Stomach smooth muscle (tissue), 2 donors: ENCODE measurements at regions not wholly inside any gene's neighbourhood (a gene's known extent, or its start where the extent isn't known, plus 50 kb on each side); places are given as distances from the start of the nearest gene placed in this dataset.
"Not testable (repeated sequence)": the region's sequence is repeated elsewhere in the genome, so short reads cannot be mapped to it uniquely, and the experiment has no call there.

Experiments
- H3K27ac ChIP-seq: one replicate; pipeline ENCODE4 v1.7.0; 2013; ENCODE audit warnings: mild to moderate bottlenecking, low read length, inconsistent platforms
- H3K27me3 ChIP-seq, 2 donors: one replicate each; pipeline ENCODE4 v1.7.0; 2013; ENCODE audit warnings: low read length in 2 of 2; ENCODE audit not compliant: insufficient read depth in 2 of 2, control insufficient read depth in 1 of 2
- H3K36me3 ChIP-seq, 2 donors: one replicate each; pipeline ENCODE4 v1.7.0; 2013; ENCODE audit warnings: low read length in 2 of 2; ENCODE audit not compliant: control insufficient read depth in 2 of 2, insufficient read depth in 2 of 2
- H3K4me1 ChIP-seq: one replicate; pipeline ENCODE4 v1.7.0; 2013; ENCODE audit warnings: low read length; ENCODE audit not compliant: control insufficient read depth, insufficient read depth
- H3K4me3 ChIP-seq, 2 donors: one replicate each; pipeline ENCODE4 v1.7.0; 2013; ENCODE audit warnings: low read length in 2 of 2
- H3K9ac ChIP-seq, 2 donors: one replicate each; pipeline ENCODE4 v1.7.0; 2013; ENCODE audit warnings: low read length in 2 of 2, mild to moderate bottlenecking in 1 of 2
- H3K9me3 ChIP-seq, 2 donors: one replicate each; pipeline ENCODE4 v1.7.0; 2013; ENCODE audit warnings: low read length in 2 of 2; ENCODE audit not compliant: control insufficient read depth in 2 of 2
- donor health status: healthy.
- donor health status: Pancreatic carcinoma.

DNA sequence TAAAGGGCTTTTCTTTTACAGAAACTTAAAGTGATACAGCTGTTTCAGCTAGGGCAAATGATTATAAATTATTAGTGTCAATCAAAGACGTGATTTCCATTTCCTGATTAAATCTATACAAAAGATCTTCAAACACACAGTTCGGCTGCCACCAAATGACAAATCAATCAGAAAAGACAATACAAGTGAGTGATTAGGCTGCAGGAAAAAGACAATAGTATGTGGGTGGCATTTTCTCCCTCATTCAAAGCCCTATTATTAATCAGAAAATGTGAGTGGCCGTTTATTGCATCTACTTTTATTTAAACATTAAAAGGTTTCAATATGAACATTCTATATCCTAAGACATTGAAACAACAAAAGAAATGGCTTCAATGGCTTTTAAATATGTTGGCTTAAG is 895.6 kb upstream of the ROBO1 start:
- Histone ChIP-seq H3K4me3 (no peak overlapping the region), H3K27ac (no peak overlapping the region), H3K4me1 (no peaks in the 10 kb centered on the region), H3K27me3 (no peaks in the 10 kb centered on the region), H3K9ac (no peak overlapping the region), H3K36me3 (no peaks in the 10 kb centered on the region), H3K9me3 (no peaks in the 10 kb centered on the region)

DNA sequence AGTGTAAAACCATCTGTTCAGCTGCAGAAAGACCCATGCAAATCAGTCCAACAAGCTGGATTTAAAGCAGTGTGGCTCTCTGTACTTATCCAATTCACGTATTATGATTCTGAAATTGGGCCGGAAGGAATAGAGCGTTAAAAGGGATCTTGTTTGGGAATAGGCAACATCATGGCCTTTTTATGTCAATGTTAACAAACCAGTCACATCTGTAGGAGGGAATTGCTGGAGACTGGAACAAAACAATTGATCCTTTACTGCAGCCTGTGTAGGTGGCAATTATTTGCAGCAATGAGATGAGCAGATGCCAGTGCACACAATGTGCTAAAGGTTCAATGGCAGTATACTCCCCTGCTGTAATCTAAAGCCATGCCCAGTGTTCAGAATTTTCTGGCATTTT is 887.4 kb upstream of the ROBO1 start:
- H3K36me3 ChIP-seq: no peaks in the 10 kb centered on the region
- no peak overlapping the region for H3K4me3 ChIP-seq
- no peaks in the 10 kb centered on the region for H3K27me3 ChIP-seq
- no peaks in the 10 kb centered on the region for H3K4me1 ChIP-seq
- H3K9me3 ChIP-seq: no peaks in the 10 kb centered on the region
- no peak overlapping the region for H3K27ac ChIP-seq
- H3K9ac ChIP-seq: no peak overlapping the region

- H3K36me3 ChIP-seq: no peaks in the 10 kb centered on the region
- H3K27me3 ChIP-seq: no peaks in the 10 kb centered on the region
- no peaks in the 10 kb centered on the region for H3K9me3 ChIP-seq
- no peaks in the 10 kb centered on the region for H3K4me1 ChIP-seq
- H3K9ac ChIP-seq: no peak overlapping the region
- H3K27ac ChIP-seq: no peak overlapping the region
- H3K4me3 ChIP-seq: no peak overlapping the region
Measured at GRCh38 chr3:80649170-80649569, 881.4 kb upstream of the ROBO1 start.

GRCh38 chr3:80643421-80643820 is 875.6 kb upstream of the ROBO1 start:
- Histone ChIP-seq H3K4me1 (no peaks in the 10 kb centered on the region), H3K9ac (no peak overlapping the region), H3K4me3 (no peak overlapping the region), H3K27ac (no peak overlapping the region), H3K27me3 (no peaks in the 10 kb centered on the region), H3K36me3 (no peaks in the 10 kb centered on the region), H3K9me3 (no peaks in the 10 kb centered on the region)

GRCh38 chr3:80618295-80619256 is 850.8 kb upstream of the ROBO1 start:
- H3K9me3 ChIP-seq: no peaks in the 10 kb centered on the region
- H3K27ac ChIP-seq: no peak overlapping the region
- no peaks in the 10 kb centered on the region for H3K36me3 ChIP-seq
- H3K4me1 ChIP-seq: no peaks in the 10 kb centered on the region
- H3K27me3 ChIP-seq: no peaks in the 10 kb centered on the region
- H3K9ac ChIP-seq: no peak overlapping the region
- no peak overlapping the region for H3K4me3 ChIP-seq

DNA sequence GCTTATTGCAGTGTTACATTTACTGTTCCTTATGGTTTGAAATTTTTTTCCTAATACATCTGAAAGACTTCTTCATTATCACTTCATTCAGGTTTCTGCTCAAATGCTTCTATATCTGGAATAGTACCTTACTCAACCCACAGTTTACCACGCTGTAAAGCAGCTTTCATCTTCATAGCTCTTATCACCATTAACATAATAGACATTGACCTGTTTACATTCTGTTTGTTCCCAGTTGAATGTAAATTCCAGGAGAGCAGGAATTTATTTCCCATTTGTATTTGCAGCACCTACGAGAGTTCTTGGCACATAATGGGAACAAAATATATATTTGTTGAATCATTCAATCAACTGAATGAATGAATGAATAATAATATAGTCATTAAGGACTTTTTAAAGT is 844.6 kb upstream of the ROBO1 start:
- H3K4me3 ChIP-seq: no peak overlapping the region
- no peak overlapping the region for H3K9ac ChIP-seq
- H3K27ac ChIP-seq: no peak overlapping the region
- no peaks in the 10 kb centered on the region for H3K27me3 ChIP-seq
- no peaks in the 10 kb centered on the region for H3K9me3 ChIP-seq
- H3K4me1 ChIP-seq: no peaks in the 10 kb centered on the region
- H3K36me3 ChIP-seq: no peaks in the 10 kb centered on the region

DNA sequence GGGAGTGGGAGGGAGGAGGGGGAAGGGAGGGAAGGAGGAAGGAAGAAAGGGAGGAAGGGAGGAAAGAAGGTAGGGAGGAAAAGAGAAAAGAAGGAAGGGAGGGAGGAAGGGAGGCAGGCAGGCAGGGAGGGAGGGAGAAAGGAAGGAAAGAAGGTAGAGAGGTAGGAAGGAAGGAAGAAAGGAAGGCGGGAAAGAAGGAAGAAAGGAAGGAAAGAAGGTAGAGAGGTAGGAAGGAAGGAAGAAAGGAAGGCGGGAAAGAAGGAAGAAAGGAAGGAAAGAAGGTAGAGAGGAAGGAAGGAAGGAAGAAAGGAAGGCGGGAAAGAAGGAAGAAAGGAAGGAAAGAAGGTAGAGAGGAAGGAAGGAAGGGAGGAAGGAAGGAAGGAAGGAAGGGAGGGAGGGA is 840.3 kb upstream of the ROBO1 start:
- H3K36me3 ChIP-seq, H3K9ac ChIP-seq, H3K27ac ChIP-seq, H3K4me3 ChIP-seq, H3K9me3 ChIP-seq, H3K27me3 ChIP-seq, H3K4me1 ChIP-seq: not testable (repeated sequence)

DNA sequence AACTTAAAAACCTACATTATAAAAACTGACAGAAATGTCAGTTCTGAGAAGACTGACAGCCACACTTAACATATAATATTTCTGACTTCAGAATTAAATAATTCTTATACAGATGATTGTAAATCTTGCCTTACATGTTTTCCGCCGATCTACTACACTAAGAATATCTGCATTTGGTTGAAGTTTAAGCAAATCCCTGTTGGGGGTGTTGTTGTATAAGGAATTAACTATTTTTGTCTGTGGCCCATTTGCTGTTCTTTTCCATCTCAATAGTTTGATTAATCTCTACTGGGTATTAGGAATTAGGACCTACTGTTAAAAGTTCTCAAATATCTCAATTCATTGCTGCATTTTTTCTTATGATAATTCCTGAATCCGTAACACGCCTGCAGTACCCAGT is 838.3 kb upstream of the ROBO1 start:
- H3K27me3 ChIP-seq: no peaks in the 10 kb centered on the region
- H3K9me3 ChIP-seq: no peaks in the 10 kb centered on the region
- no peak overlapping the region for H3K9ac ChIP-seq
- H3K36me3 ChIP-seq: no peaks in the 10 kb centered on the region
- no peak overlapping the region for H3K27ac ChIP-seq
- H3K4me1 ChIP-seq: no peaks in the 10 kb centered on the region
- no peak overlapping the region for H3K4me3 ChIP-seq

DNA sequence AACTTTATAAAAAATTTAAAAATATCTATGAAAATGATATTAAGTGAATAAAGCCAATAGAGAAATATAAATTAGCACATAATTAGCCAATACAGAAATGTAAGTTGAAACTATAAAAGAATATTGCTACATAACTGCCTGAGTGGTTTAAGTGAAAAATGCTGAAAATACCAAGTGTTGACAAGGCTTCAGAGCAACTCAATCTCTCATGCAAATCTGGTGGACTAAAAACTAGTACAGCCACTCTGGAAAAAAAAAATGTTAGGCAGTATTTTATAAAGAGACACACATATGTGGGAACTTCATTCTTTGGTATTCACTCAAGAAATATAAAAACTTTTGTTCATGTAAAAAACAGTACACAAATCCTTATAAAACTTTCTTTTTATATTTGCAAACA is 833.7 kb upstream of the ROBO1 start:
- H3K4me3 ChIP-seq: no peak overlapping the region
- H3K27ac ChIP-seq: no peak overlapping the region
- no peaks in the 10 kb centered on the region for H3K36me3 ChIP-seq
- H3K27me3 ChIP-seq: no peaks in the 10 kb centered on the region
- no peaks in the 10 kb centered on the region for H3K4me1 ChIP-seq
- no peak overlapping the region for H3K9ac ChIP-seq
- no peaks in the 10 kb centered on the region for H3K9me3 ChIP-seq

DNA sequence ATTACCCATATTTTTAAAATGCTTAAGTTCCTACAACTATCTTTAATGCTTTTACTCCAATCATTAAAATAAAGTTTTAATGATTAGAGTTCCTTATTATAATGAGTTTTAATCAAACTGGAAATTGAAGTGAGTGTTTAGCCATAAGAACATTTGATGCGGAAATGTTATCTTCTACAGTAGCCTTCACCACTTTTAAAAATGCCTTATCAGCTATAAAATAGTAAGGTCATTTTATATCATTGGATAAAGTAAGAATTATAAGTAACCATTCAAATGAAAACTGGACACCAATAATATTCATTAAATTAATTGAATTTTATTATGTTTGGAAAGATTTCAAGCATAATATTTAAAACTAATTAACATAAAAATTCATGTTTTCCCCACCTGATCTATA is 825.0 kb upstream of the ROBO1 start:
- H3K9me3 ChIP-seq: peaks cover 0 to 3% of the 10 kb centered on the region in 2 donors
- H3K9ac ChIP-seq: no peak overlapping the region
- no peaks in the 10 kb centered on the region for H3K27me3 ChIP-seq
- no peak overlapping the region for H3K27ac ChIP-seq
- H3K4me3 ChIP-seq: no peak overlapping the region
- no peaks in the 10 kb centered on the region for H3K36me3 ChIP-seq
- H3K4me1 ChIP-seq: no peaks in the 10 kb centered on the region

DNA sequence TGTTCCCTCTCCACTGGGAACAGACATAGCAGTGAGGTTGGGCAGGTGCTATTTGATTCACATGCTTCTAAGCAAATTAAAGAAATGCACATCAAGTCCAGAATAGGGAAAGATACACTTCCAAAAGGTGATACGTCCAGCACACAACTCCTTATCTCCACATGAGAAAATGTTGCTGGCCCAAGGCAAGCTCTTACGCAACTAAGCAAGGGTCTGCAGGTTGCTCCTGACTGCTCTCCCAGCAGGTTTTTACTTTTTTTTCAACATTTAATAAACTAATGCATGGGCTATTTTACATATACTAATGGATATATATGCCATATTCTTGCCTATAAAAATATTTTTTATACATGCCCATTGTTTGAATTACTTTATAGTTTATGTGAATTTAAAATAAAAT is 818.5 kb upstream of the ROBO1 start:
- Histone ChIP-seq H3K36me3 (no peaks in the 10 kb centered on the region), H3K9me3 (peaks cover 0 to 3% of the 10 kb centered on the region in 2 donors), H3K9ac (no peak overlapping the region), H3K4me1 (no peaks in the 10 kb centered on the region), H3K27ac (no peak overlapping the region), H3K27me3 (no peaks in the 10 kb centered on the region), H3K4me3 (no peak overlapping the region)
